Tibial nerve (tissue), 4 donors: ENCODE measurements at regions not wholly inside any gene's neighbourhood (a gene's known extent, or its start where the extent isn't known, plus 50 kb on each side); places are given as distances from the start of the nearest gene placed in this dataset.

ENCODE experiments used
- DNase-seq, 2 donors: peaks; one replicate each; pipeline ENCODE4 v3.0.0-alpha.2; 2019; ENCODE audit warnings: low spot score in 2 of 2
- H3K27ac ChIP-seq, 4 donors: fragments of 200-600 bp; sonication (generic) in 3 of 4; one replicate each; pipeline ENCODE4 v1.5.1; 2017 to 2019; ENCODE audit warnings: mild to moderate bottlenecking in 1 of 4
- H3K27me3 ChIP-seq, 2 donors: fragments of 200-600 bp; sonication (generic) in 1 of 2; one replicate each; pipeline versions ENCODE4 v1.5.1 to v1.6.0; 2017 to 2019
- H3K36me3 ChIP-seq, 3 donors: fragments of 200-600 bp; sonication (generic); one replicate each; pipeline ENCODE4 v1.5.1; 2018 to 2019
- H3K4me1 ChIP-seq, 4 donors: fragments of 200-600 bp; sonication (generic) in 3 of 4; one replicate each; pipeline ENCODE4 v1.5.1; 2017 to 2019
- H3K4me3 ChIP-seq, 4 donors: fragments of 200-600 bp; sonication (generic) in 3 of 4; one replicate each; pipeline ENCODE4 v1.5.1; 2017 to 2019; ENCODE audit warnings: mild to moderate bottlenecking in 1 of 4, moderate library complexity in 1 of 4
- H3K9me3 ChIP-seq, 4 donors: fragments of 200-600 bp; sonication (generic) in 3 of 4; one replicate each; pipeline ENCODE4 v1.5.1; 2017 to 2019
- CTCF ChIP-seq, 5 experiments: fragments of 200-600 bp in 3 of 5; fragments of 450-650 bp in 2 of 5; sonication (generic) in 3 of 5; IDR thresholded peaks; one replicate each; pipeline ENCODE4 v1.5.1; 2016 to 2019; ENCODE audit warnings: antibody characterized with exemption in 5 of 5, mild to moderate bottlenecking in 3 of 5, moderate library complexity in 2 of 5
- EP300 ChIP-seq, 2 donors: sonication (generic); formaldehyde crosslinking; IDR thresholded peaks; one replicate each; pipeline ENCODE4 v1.6.1; 2017; ENCODE audit warnings: antibody characterized with exemption in 2 of 2, mild to moderate bottlenecking in 1 of 2
- POLR2A ChIP-seq, 2 donors: fragments of 450-650 bp; IDR thresholded peaks; one replicate each; pipeline ENCODE4 v1.6.1; 2017; ENCODE audit warnings: antibody characterized with exemption in 2 of 2, mild to moderate bottlenecking in 2 of 2, moderate library complexity in 2 of 2
- WGBS, 2 donors: methylation state at CpG; one replicate each; pipeline ENCODE4 v1.1.5; 2018; 5-methylcytosine and 5-hydroxymethylcytosine counted together

DNA sequence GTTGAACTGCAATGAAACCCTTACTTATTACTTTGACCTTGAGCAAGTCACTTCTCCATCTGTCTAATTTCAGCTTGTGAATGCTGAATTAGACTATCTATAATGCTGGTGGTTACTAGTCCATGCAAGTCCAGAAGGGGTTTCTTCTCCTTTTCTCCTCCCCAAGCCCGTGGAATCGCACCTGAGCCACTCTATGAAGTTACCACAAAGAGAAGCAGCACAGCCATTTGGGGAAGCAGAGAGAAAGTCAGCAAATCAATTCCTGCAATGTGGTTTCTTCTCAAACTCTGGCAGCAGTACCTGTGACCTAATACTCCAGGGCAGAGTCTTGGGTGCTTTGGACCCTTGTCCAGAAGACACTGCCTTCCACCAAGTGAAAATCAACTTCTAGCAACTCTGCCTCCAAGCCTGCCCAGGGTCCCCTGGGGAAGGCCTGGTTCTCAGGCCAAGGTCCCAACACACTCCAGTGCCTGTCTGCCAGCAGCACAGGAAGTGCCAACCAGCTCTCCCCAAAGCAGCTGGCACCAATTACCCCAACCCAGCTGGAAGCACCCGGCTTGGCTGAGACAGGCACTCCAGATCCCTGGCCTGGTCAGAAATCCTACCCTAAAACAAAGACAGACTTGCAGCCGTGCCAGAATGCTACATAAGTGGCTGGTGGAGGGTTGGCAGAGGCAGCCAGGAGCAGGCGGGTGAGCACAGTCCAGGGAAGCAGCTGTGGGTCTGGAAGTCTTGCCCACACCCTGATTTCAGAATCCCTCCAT lies 200.3 kb downstream of the LSM5 start:
- TF ChIP-seq CTCF (IDR thresholded peaks at IDR 0.05) = no peak
- no peak for TF ChIP-seq EP300 (IDR thresholded peaks at IDR 0.05)
- no peak for TF ChIP-seq POLR2A (IDR thresholded peaks at IDR 0.05)
- Histone ChIP-seq H3K36me3 (no peaks in the 10 kb centered on the region), H3K27me3 (no peaks in the 10 kb centered on the region), H3K4me1 (peaks cover 0 to 23% (median 0%) of the 10 kb centered on the region in 4 donors), H3K27ac (peak overlapping the region in 2 of 4 donors; percentile 55 to 63), H3K4me3 (no peak overlapping the region), H3K9me3 (no peaks in the 10 kb centered on the region)
- no peak for DNase-seq
- 51 to 55% methylated on average over 5 of the region's 5 CpGs for WGBS, 2 donors

- H3K27ac ChIP-seq = no peak overlapping the region
- no peaks in the 10 kb centered on the region for H3K9me3 ChIP-seq
- DNase-seq = no peak
- H3K36me3 ChIP-seq = no peaks in the 10 kb centered on the region
- WGBS, 2 donors = 65 to 67% methylated on average over 2 of the region's 2 CpGs
- TF ChIP-seq CTCF (IDR thresholded peaks at IDR 0.05) (no peak), EP300 (IDR thresholded peaks at IDR 0.05) (no peak), POLR2A (IDR thresholded peaks at IDR 0.05) (no peak)
- no peak overlapping the region for H3K4me3 ChIP-seq
- no peaks in the 10 kb centered on the region for H3K27me3 ChIP-seq
- peaks cover 0 to 20% (median 0%) of the 10 kb centered on the region in 4 donors for H3K4me1 ChIP-seq
These were observed 204.5 kb downstream of the LSM5 start for GRCh38 chr7:32285698-32286097.

- no peak for DNase-seq
- no peak overlapping the region for H3K27ac ChIP-seq
- peaks cover 0 to 8% (median 0%) of the 10 kb centered on the region in 4 donors for H3K4me1 ChIP-seq
- TF ChIP-seq POLR2A (IDR thresholded peaks at IDR 0.05) = no peak
- TF ChIP-seq EP300 (IDR thresholded peaks at IDR 0.05) = no peak
- no peak for TF ChIP-seq CTCF (IDR thresholded peaks at IDR 0.05)
- no peak overlapping the region for H3K4me3 ChIP-seq
- H3K27me3 ChIP-seq = no peaks in the 10 kb centered on the region
- no peaks in the 10 kb centered on the region for H3K36me3 ChIP-seq
- WGBS, 2 donors = 67 to 81% methylated on average over 6 of the region's 6 CpGs
- H3K9me3 ChIP-seq = peaks cover 0 to under 1% (median 0%) of the 10 kb centered on the region in 4 donors
These were observed 206.6 kb downstream of the LSM5 start for GRCh38 chr7:32283546-32283945.

GRCh38 chr7:32279500-32279899 lies 209.3 kb upstream of the PDE1C start:
- Histone ChIP-seq H3K27ac (no peak overlapping the region), H3K4me3 (no peak overlapping the region), H3K36me3 (no peaks in the 10 kb centered on the region), H3K4me1 (no peaks in the 10 kb centered on the region), H3K9me3 (peaks cover 0 to 6% (median 0%) of the 10 kb centered on the region in 4 donors), H3K27me3 (no peaks in the 10 kb centered on the region)
- no peak for DNase-seq
- TF ChIP-seq POLR2A (IDR thresholded peaks at IDR 0.05) (no peak), CTCF (IDR thresholded peaks at IDR 0.05) (no peak), EP300 (IDR thresholded peaks at IDR 0.05) (no peak)
- WGBS, 2 donors = 71 to 72% methylated on average over 1 of the region's 1 CpG

DNA sequence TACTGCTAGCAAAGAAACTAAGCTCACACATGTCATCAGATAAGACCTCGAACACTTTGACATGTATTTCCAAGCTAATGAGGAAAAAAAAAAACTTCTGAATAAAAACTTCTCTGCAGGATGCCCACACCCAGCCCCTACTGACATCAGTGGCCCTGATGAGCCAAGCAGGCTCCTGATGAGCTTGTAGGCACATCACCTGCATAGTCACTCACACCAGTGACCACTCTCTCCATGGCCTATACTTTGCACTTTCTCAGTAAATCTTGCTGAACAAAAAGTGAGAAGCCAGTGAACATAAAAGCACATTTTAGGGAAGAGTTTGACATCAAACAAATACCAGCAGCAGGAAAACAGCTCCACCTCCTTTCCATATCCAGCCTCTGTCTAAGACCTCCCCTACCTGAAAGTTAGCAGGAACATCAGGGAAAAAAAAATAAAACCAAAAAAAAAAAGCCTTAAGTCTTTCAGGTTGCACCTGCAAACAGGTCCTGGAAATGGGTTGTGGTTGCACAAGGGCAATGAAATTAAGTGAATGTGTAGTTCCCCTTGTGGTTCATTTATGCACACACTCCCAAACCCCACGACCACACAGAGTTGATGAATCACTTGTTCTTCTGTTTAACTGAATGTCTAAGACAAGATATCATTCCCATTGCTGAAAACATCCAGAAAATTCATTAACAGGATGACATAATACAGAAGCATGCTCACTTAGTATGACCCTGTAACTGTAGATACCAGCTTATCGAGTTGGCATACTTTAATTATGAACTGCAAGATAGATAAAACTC lies 205.2 kb upstream of the PDE1C start:
- Histone ChIP-seq H3K4me3 (no peak overlapping the region), H3K36me3 (no peaks in the 10 kb centered on the region), H3K4me1 (no peaks in the 10 kb centered on the region), H3K27ac (no peak overlapping the region), H3K9me3 (peaks cover 0 to 6% (median 0%) of the 10 kb centered on the region in 4 donors), H3K27me3 (no peaks in the 10 kb centered on the region)
- TF ChIP-seq CTCF (IDR thresholded peaks at IDR 0.05) (no peak), POLR2A (IDR thresholded peaks at IDR 0.05) (no peak), EP300 (IDR thresholded peaks at IDR 0.05) (no peak)
- WGBS, 2 donors = 55 to 68% methylated on average over 3 of the region's 3 CpGs
- DNase-seq = no peak
